ENCODE measurements at regions not wholly inside any gene's neighbourhood (a gene's known extent, or its start where the extent isn't known, plus 50 kb on each side); places are given as distances from the start of the nearest gene placed in this dataset.
A peak's percentile ranks its signal among the peaks of the same experiment; 100 is the strongest.

DNA sequence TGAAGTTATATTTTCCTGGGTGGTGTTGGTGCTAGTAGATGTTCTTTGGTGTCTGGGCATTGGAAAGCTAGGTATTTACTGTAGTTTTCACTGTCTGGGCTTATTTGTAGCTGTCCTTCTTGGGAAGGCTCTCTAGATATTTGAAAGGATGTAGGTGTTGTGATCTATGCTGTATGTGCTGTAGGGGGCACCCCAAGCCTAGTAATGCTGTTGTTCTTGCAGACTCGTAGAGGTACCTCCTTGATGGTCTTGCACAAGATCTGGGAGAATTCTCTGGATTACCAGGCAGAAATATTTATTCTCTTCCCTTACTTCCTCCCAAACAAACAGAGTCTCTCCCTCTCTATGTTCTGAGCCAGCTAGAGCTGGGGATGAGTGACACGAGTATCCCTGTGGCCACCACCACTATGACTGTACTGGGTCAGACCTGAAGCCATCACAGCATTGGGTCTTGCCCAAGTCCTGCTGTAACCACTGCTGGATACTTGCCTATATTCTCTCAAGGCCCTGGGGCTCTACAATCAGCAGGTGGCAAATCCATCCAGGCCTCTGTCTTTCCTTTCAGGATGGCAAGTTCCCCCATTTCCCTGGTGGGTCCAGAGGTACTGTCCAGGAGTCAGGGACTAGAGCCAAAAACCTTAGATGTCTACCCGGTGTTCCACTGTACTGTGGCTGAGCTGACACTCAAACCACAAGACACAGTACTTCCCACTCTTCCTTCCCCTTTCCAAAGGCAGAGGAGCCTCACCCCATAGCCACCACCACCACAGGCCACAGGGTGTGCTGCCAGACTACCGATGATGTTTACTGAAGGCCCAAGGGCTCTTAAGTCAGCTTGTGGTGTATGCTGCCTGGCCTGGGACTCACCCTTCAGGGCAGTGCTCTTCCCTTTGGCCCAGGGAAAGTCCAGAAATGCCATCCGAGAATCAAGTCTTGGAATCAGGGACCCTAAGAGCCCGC, 195.2 kb upstream of the DPPA4 start:
- DNase-seq (ENCODE audit: low read depth, low spot score), result peak; percentile 47

DNA sequence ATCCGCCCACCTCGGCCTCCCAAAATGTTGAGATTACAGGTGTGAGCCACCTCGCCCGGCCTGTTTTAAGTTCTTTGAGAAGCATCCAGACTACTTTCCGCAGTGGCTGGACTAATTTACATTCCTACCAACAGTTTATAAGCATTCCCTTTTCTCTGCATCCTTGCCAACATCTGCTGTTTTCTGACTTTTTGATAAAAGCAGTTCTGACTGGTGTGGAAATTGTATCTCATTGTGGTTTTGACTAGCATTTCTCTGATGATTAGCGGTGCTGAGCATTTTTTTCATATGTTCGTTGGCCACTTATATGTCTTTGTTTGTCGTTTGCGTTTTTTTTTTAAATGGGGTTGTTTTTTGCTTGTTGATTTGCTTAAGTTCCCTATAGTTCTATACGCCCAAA, 208.4 kb upstream of the DPPA4 start:
- no peak for DNase-seq (ENCODE audit: low read depth, low spot score)

DNA sequence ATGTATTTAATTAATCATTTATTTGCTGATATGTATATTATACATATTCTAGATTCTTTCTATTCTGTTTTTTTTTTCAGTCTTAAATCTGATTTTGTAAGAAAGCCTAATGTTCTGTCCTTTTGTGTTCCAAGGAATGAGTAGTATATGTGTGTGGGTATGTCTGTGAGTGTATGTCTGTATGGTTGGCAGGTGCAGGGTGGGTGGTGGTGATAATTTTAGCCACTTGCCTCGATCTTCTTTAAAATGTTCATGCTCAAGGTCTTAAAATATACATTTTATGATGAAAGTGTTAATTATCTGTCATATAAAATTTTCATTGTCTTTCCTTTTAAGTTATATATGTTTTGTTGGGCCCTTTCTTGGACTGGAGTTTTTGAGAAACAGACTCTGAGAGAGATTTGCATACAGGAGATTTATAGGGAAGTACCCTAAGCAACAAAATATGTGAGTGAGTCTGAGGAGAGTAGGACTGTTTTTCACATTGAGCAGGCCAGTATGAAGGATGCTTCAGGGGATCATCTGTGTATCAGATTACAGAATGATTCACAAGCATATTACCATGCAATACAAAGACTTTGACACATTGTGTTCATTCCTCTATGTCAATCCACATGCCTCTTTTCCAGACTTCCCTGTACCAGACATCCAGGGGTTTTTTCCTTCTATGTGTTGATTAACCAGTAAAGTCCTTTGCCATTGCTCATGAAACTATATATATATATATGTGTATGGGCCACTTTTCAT, 211.0 kb upstream of the DPPA4 start:
- no peak for DNase-seq (ENCODE audit: low read depth, low spot score)

DNA sequence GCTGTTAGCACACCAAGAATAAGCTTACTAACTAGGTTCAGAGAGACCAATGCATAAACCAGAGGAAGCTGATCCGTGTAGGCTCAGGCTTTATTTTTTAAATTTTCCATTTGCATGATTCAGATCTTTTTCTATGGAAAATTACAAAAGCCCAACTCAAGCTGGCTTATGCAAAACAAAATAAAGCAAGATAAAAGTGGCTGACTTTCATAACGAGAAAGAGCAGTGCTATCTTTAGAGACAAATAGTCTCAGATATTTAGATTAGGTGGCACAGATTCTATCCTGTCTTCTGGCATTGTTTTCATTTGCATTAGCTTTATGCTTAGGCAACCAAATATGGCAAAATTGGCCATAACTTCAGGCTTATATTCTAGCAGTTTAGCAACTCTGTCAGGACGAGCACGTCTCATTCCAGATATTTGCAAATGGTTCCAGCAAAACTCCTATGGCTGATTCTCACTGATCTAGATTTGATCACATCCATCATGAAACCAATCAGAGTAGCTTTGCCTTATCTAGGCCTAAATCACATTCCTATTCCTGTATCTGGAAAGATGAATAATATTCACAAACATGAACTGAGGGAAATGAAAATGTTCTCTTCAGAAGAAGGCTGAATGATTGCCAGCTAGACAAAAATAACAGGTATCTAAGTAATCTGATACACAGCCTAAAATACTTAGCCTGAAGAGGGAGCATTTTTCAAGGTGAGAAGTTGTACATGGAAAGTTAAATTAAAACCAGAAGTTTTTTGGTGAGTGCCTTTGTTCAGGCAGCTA, 216.4 kb upstream of the DPPA4 start:
- DNase-seq (ENCODE audit: low read depth, low spot score), result no peak

DNA sequence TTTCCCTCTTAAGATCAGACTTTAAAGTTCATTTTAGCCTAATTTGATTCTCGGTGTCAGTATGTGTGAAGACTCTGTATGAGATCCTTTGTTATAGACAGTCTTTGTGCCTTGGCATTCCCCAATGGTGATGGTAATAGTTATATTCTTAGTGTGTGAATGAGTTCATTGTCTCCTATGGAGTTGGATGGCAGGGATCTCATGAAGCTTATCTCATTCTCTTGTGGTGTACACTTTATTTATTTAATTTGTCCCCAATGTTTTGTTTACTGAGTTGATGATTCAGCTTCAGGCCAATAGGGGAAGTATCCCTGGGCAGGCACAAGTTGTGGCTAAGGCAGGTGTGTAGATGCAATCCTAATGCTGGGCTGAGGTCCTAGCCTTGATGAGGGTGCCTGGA, 222.0 kb upstream of the DPPA4 start:
- no peak for DNase-seq (ENCODE audit: low read depth, low spot score)

DNA sequence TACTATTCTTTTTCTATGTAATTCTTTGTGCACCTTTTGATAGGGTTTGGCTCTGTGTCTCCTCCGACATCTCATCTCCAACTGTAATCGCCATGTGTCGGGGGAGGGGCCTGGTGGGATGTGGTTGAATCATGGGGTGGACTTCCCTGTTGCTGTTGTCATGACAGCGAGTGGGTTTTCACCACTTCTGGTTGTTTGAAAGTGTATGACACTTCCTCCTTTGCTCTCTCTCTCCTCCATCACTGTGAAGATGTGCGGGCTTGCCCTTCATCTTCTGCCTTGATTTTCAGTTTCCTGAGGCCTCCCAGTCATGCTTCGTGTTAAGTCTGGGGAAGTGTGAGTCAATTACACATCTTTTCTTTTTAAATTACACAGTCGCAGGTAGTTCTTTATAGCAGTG, 225.8 kb upstream of the DPPA4 start:
- DNase-seq (ENCODE audit: low read depth, low spot score), result no peak

DNA sequence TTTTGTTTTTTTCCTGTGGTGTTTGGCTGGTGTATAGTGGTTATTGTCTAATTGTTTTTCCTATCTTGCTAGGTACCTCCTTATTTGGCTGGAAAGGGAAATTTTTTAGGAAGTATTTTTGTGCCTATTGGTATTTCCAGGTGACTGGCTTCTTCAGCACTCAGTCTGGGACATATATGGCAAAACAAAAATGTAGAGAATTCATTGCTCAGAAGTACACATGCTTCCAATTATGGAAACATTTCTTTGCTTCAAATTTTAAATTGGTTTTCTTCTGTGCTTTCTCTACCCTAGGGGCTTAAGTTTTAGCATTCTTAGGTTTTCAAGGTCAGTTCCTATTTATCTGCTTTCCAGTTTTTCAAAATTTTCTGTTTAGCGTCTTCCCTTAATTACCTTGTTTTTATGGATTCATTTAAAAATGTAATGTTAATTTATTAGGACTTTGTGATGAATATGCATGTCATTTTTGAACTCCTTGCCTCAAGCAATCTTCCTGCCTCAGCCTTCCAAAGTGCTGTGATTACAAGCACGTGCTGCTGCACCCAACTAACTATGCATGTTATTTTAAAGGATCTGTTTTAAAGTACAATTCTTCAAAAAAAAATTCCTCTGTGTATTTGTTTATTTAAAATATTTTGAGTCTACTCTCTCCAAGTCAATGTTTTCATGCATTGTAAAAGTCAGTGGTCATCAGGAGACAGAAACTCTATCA, 231.9 kb upstream of the DPPA4 start:
- DNase-seq (ENCODE audit: low read depth, low spot score), result no peak

DNA sequence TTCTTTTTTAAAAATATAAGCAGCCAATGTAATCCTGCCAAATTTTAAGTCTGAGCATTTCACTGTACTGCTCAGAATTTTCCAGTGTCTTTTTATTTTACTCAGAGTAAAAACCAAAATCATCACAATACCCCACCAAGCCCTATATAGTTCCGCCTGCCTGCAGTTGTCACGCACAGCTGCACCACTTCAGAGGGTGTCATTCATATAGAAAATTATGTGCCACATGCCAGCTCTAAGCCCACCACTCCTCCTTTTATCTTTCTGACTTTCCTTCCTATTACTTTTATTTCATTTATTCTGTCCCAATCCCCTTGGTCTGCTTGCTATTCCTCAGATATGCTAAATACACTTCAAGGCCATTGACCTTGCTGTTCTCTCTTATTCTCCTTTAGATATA, 233.1 kb upstream of the DPPA4 start:
- DNase-seq (ENCODE audit: low read depth, low spot score), result no peak

DNA sequence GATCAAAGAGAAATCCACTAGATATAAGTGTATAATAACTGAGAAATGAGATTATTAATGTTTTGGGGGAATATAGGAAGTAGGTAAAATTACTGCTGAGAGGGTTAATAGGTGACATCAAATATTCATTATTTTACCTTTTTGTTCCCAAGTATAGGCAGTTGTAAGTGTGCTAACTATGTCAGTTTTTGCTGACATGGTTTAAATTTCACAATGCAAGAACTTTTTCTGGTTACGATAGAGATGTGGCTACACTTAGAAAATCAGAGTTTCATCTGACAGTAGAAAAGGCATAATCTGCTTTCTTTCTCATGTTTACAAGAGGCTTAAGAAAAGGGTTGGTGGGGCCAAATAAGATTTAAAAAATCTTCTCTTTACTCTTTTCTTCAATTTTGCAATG, 235.0 kb upstream of the DPPA4 start:
- no peak for DNase-seq (ENCODE audit: low read depth, low spot score)

DNA sequence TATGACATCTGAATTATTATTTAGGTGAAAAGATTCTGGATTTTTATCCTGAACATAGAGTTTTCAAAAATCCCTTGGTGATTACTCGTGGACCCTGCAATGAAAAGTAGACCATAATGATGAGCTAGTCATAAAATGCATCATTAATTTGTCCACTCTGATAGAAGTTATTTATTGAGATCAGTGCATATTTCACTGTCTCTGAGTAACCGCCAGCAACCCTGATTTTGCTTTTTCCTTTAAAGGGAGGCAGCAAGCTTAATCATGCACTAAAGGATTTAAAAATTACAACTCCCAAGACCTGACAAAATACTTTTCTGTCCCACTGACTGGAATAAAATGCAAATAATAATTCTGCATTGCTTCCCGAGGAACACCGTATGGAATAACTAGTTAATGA, 259.6 kb upstream of the DPPA4 start:
- no peak for DNase-seq (ENCODE audit: low read depth, low spot score)

DNA sequence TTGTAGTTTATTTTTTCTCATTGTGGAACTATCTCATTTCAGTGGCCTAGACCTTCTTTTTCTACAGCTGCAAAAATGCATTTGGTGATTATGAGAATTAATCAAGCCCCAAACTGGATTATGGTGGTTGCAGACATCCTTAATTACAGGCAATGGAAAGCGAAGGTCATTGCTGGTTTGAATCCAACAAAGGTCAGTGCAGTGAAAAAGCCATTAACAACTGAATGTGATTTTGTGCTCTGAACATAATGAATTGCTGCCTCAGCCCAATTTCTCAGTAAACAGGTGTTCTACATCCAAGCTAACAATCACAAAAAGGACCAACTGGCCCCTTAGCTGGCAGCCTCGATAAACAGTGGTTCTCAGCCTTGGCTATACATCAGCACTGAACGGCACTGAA, 260.1 kb upstream of the DPPA4 start:
- no peak for DNase-seq (ENCODE audit: low read depth, low spot score)

DNA sequence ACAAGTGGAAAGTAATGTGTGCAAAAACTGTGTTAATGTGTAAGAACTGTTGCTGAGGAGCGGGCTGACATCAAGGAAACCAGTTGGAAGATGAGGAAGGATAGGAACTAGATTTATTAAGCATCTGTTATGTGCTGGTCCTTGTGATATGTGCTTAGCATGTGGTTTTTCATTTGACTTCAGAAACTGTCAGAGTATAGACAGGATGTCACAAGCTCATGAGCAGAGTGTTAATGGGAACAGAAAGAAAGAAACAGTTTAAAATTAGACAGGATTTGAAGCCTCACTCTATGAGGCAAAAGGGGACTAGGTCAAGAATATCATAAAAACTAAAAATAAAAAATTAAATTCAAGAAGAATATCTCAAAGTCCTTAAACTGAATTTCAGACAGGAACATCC, 270.6 kb upstream of the DPPA4 start:
- DNase-seq (ENCODE audit: low read depth, low spot score), result no peak

DNA sequence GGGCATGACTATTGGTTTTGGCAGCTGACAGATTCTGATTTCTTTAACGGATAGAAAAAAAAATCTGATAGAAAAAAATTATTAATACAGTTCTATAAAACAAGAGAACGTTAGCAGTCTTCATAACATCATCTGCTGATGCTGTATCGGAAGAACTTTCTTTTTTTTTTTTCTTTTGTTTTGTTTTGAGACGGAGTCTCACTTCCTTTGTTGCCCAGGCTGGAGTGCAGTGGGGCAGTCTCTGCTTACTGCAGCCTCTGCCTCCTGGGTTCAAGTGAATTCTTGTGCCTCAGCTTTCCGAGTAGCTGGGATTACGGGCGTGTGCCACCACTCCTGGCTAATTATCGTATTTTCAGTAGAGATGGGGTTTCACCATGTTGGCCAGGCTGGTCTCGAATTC, 271.2 kb upstream of the DPPA4 start:
- no peak for DNase-seq (ENCODE audit: low read depth, low spot score)

DNA sequence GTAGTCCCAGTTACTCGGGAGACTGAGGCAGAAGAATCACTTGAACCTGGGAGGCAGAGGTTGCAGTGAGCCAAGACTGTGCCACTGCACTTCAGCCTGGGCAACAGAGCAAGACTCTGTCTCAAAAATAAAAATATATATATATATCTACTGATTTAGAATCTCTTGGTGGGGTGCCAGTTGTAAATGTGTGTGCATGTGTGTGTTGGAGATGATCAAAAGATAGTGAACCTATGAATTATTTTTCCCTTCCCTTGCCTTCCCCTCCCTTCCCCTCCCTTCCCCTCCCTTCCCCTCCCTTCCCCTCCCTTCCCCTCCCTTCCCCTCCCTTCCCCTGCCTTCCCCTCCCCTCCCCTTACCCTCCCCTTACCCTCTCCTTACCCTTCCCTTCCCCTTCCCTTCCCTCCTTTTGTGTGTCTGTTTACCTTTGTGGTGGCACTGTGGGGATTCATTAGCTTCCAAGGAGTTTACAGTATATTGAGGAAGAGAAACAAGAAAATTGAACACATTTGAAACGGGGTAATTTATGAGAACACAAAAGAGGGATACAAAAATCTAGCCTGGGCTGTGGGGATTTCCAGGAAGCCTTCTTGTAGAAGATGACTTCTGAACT, 281.5 kb upstream of the DPPA4 start:
- DNase-seq (ENCODE audit: low read depth, low spot score), result no peak

DNA sequence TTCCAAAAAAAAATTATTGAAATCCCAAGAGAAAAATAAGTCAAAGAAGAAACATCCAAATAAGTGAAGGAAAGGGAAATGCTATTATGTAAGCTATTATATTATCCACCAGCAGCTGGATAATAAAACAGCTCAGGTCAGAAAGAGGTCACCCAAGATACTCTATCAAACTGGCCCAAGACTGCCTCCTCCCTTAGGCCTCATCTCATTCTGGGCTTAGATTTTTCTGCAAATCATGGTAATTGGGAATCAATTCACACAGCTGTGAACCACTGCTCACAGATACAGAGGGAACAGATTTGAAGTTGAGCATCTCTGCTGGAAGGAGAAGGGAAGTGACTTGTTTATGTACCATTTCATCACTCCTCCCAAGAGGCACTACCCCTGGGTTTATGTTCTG, 294.6 kb upstream of the DPPA4 start:
- no peak for DNase-seq (ENCODE audit: low read depth, low spot score)

DNA sequence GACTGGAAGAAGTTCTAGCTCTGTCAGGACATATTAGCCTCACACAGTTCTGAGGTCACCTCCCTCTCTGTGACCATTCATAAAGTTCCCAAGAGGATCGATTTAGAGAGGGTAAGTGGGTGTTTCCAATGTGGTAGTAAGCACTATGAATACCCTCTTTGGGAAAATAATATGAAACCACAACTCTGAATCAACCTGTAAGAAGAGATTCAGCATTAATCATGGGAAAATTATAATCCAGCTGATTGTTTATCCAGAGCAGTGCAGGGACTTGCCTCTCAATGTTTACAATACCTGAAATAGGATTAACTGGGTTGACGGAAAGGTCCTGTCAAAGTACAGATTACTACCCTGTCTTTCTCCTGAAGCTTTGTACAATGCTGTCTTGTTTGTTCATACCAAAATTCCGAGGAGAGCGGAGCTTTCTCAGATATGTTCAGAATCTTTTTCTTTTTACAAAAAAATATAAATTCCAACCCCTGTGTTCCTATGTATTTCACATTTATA, 302.9 kb upstream of the DPPA4 start:
- no peak for DNase-seq (ENCODE audit: low read depth, low spot score)

DNA sequence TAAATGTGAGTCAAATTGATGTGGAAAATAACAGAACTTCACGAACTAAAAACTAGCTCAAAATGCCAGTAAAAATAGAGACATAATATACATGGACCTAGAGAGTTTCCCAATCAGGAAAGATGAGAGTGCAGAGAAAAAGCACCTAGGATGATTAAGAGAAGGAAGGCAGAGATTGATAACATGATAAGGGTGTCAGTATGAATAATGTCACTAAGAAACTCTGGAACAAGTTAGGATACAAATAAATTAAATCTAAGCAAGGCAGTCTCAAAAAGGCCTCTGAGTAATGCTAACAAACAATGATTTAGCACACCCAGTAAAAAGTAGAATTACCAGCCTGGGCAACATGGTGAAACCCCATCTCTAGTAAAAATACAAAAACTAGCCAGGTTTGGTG, 304.7 kb upstream of the DPPA4 start:
- no peak for DNase-seq (ENCODE audit: low read depth, low spot score)

DNA sequence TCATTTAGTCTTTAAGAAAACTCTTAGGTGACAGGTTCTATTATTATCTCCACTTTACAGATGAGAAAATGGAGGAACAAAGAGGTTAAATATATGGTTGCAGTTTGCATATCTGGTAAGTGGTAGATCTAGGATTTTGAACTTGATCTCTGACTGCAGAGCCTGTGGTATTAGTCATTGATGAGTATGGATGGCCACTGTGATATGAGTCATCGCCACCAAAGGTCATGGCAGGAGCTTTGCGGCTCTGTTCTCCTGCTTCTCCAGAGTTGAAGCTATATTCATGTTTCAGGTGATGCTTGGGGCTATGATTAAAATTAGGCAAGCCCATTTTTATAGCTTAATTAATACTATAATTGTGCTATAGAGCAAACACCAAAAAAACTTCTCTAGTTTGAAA, 306.2 kb upstream of the DPPA4 start:
- DNase-seq (ENCODE audit: low read depth, low spot score), result no peak

DNA sequence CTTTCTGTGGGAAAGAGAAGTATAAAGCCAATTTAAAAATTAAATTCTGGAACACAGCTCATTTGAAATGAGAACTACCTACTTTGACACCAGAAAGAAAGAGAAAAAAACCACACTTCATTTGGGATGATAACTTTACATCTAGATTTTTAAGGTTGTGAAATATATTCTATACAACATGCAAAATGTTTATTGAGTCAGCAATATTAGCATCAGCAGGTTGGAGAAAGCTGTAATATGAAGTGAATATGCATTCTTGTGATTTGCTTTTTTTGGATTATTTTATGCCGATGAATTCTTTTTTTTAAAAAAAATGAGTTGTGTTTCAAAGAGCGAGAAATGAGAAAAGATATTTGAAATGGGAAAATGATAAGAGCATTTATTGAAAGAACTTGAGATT, 307.0 kb upstream of the DPPA4 start:
- no peak for DNase-seq (ENCODE audit: low read depth, low spot score)

DNA sequence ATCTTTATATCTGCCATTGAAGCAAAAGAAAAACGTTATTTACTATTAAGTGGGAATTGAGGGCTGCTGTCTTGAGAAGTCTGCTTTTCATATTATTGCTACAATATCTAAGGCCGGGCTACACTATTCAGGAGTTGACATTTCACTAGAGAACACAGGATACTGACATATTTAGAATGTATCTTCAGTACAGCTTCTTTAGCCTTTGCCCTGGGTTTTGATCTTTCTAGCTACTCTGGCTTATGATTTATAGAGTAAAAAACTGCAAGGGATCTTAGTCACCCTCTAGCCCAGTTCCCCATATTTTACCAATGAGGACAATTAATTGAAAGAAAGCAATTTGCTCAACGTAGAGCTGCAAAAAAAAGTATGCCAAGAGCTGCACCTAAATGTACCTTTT, 307.4 kb upstream of the DPPA4 start:
- DNase-seq (ENCODE audit: low read depth, low spot score), result no peak

DNA sequence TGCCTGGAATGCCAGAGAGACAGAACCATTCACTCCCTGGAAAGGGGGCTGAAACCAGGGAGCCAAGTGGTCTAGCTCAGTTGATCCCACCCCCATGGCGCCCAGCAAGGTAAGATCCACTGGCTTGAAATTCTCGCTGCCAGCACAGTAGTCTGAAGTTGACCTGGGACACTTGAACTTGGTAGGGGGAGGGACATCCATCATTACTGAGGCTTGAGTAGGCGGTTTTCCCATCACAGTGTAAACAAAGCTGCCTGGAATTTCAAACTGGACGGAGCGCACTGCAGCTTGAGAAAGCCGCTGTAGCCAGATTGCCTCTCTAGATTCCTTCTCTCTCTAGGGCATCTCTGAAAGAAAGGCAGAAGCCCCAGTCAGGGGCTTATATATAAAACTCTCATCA, 310.7 kb upstream of the DPPA4 start:
- no peak for DNase-seq (ENCODE audit: low read depth, low spot score)
